ENCODE measurements at regions not wholly inside any gene's neighbourhood (a gene's known extent, or its start where the extent isn't known, plus 50 kb on each side); places are given as distances from the start of the nearest gene placed in this dataset.

DNA sequence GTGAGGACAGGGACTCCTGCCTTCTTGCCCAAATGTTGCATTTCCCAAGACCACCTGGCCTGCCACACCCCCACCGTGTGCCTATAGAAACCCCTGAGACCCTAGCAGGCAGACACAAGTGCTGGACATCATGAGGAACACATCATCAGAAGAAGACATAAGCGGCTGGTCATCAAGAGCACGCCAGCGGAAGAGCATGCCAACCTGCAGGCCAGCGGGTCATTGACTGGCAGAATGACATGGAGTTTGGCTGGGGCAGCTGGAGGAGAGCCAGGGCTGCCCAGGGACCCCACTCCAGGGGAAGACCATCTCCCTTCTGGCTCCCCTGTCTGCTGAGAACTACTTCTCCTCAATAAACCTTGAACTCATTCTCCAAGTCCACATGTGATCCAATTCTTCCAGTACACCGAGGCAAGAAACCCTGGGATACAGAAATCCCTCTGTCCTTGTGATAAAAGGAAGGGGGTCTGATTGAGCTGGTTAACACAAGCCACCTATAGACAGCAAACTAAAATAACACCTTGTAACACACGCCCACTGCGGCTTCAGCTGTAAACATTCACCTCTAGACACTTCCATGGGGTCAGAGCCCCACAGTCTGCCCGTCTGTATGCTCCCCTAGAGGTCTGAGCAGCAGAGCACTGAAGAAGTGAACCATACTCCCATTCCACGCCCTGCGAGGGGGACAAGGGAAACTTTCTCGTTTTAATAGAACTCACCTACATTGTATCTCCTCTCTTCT is 164.8 kb upstream of the EMCN start:
- Histone ChIP-seq H3K27me3 (no peaks in the 10 kb centered on the region), H3K4me2 (no peak overlapping the region), H3K27ac (no peak overlapping the region), H3K9ac (no peak overlapping the region), H3K4me1 (no peaks in the 10 kb centered on the region), H3K9me3 (no peaks in the 10 kb centered on the region), H3K36me3 (no peaks in the 10 kb centered on the region), H4K20me1 (no peaks in the 10 kb centered on the region), H3K4me3 (no peak overlapping the region)
- TF ChIP-seq Cebpa-rat (IDR thresholded peaks at IDR 0.05) = no peak

DNA sequence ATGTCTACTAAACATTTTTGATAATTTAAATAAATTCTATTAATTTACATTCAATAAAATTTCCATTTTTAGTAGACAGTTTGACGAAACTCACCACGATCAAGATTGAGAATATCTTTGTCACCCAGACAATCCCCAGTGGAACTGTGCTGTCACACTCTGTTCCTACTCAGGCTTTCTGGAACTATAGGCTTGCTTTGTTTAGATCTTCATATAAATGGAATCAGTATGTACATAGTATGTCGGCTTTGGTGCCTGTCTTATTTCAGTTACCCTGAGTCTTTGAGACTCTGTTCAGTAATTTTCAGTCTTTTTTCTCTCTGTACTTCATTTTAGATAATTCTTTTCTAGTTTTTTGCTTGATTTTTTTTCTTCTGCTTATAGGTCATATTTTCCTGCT is 163.5 kb upstream of the EMCN start:
- Histone ChIP-seq H3K9ac (no peak overlapping the region), H3K4me1 (no peaks in the 10 kb centered on the region), H3K9me3 (no peaks in the 10 kb centered on the region), H3K27ac (no peak overlapping the region), H3K4me2 (no peak overlapping the region), H4K20me1 (no peaks in the 10 kb centered on the region), H3K36me3 (no peaks in the 10 kb centered on the region), H3K27me3 (no peaks in the 10 kb centered on the region), H3K4me3 (no peak overlapping the region)
- TF ChIP-seq Cebpa-rat (IDR thresholded peaks at IDR 0.05) = no peak

DNA sequence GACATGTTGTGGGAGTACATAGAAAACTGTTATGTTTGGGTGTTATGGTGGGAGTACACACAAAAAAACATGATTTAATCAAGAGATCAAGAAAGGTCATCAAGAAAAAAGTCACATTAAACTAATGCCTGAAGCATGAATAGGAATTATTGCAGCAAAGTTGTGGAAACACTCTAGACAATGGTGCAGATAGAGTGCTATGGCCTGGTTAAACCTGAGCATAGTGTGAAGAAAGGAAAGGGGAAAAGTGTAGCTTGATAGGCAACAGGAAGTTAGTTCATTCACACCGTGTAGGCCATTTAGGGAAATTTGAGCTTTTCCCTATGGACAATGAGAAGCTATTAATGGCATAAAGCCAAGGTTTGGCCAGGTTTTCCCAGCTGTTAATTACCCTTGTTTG is 162.1 kb upstream of the EMCN start:
- Histone ChIP-seq H3K4me3 (no peak overlapping the region), H3K9me3 (no peaks in the 10 kb centered on the region), H3K4me2 (no peak overlapping the region), H3K9ac (no peak overlapping the region), H3K36me3 (no peaks in the 10 kb centered on the region), H3K27ac (no peak overlapping the region), H4K20me1 (no peaks in the 10 kb centered on the region), H3K4me1 (no peaks in the 10 kb centered on the region), H3K27me3 (no peaks in the 10 kb centered on the region)
- TF ChIP-seq Cebpa-rat (IDR thresholded peaks at IDR 0.05) = no peak

DNA sequence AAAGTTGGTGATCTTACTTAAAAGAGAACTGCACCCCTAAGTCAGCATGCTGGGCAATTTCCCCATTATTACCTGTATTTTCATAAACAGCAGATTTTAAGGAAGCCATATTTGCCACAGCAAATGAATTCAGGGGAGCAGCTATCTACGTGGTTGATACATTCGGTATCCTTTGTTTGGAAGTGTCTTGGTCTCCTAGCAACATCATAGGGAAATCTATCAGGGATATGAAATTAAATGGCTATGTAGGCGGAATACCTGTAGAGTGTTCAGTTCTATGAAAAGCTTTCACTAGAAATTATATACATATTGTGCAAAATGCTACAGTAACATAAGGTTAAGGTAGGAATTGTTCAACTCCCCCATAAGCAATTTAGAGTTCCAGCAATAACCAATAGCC is 157.2 kb upstream of the EMCN start:
- Histone ChIP-seq H3K4me2 (no peak overlapping the region), H3K27ac (no peak overlapping the region), H4K20me1 (no peaks in the 10 kb centered on the region), H3K36me3 (no peaks in the 10 kb centered on the region), H3K27me3 (no peaks in the 10 kb centered on the region), H3K4me1 (no peaks in the 10 kb centered on the region), H3K4me3 (no peak overlapping the region), H3K9ac (no peak overlapping the region), H3K9me3 (no peaks in the 10 kb centered on the region)
- TF ChIP-seq Cebpa-rat (IDR thresholded peaks at IDR 0.05) = no peak

DNA sequence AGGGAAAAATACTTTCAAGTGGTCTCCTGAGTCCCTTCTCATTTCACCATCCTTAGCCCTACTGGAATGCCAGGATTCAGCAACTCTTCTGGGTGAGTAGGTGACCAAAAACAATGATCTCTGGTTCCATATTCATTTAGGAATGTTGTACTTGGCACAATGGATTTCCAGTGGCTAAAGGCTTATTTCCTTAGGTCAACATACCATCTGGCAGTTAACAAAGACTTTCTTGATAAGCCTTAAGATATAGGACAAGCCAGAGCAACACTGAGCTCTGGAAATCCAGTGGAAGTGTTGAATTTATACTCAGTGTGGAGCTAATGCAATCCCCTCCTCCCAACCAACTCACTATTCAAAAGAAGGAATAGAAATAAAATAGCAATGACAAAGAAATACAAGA is 139.4 kb upstream of the EMCN start:
- H3K9ac ChIP-seq = no peak overlapping the region
- TF ChIP-seq Cebpa-rat (IDR thresholded peaks at IDR 0.05) = no peak
- no peak overlapping the region for H3K4me3 ChIP-seq
- H3K27me3 ChIP-seq = no peaks in the 10 kb centered on the region
- H3K36me3 ChIP-seq = no peaks in the 10 kb centered on the region
- no peaks in the 10 kb centered on the region for H3K9me3 ChIP-seq
- no peak overlapping the region for H3K27ac ChIP-seq
- no peaks in the 10 kb centered on the region for H3K4me1 ChIP-seq
- no peak overlapping the region for H3K4me2 ChIP-seq
- H4K20me1 ChIP-seq = no peaks in the 10 kb centered on the region

DNA sequence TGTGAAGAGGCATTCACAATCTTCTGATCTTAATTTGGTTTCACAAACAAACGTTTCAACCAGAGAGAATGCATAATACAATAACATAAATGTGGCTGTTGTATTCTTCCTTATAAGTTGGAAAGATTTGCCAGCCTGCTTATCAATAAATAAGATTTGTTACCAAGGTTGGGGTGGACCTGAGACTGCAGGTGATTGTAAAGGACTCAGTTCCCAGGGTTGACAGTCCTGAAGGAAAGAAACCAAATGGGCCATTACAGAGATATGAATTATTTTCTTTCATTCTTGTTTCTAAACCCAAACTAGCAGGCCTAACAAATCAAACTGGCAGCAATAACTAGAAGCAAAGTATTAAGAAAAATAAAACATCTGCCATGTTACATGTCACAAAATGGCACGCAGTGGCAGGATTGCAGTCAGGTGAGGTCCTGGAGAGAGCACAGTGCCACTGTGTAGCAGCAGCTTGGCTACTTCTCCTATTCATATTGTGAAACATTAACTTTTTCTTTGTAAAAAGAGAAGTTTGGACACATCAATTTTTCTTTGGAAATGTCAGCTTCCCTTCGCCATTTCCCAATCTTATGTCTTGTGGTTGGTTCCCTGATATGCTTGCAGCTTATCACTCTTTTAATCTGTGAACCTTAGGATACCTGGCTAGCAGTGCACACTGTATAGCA is 133.8 kb upstream of the EMCN start:
- Histone ChIP-seq H3K9ac (no peak overlapping the region), H3K27ac (no peak overlapping the region), H4K20me1 (no peaks in the 10 kb centered on the region), H3K27me3 (no peaks in the 10 kb centered on the region), H3K4me2 (no peak overlapping the region), H3K9me3 (no peaks in the 10 kb centered on the region), H3K36me3 (no peaks in the 10 kb centered on the region), H3K4me3 (no peak overlapping the region), H3K4me1 (no peaks in the 10 kb centered on the region)
- TF ChIP-seq Cebpa-rat (IDR thresholded peaks at IDR 0.05) = no peak

DNA sequence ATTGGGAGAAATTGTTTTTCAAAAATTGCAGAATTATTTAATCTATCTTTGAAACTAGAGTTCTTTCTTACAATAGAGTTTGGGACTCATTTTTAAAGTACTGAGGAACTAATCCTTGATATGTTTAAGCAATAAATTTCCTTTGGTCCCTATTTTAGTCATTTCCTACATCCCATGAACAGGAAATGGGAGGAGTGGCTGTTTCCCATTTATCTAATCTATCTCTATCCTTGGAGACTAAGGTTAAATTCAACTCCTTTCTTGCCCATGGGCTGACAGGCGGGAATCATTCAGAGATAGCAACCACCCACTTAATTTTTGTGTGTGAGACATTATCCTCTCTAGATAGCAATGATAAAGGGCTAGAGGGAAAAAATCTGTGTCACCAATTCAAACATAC is 131.6 kb upstream of the EMCN start:
- H3K36me3 ChIP-seq = no peaks in the 10 kb centered on the region
- no peaks in the 10 kb centered on the region for H3K4me1 ChIP-seq
- no peaks in the 10 kb centered on the region for H3K9me3 ChIP-seq
- H3K27me3 ChIP-seq = no peaks in the 10 kb centered on the region
- H3K9ac ChIP-seq = no peak overlapping the region
- no peak overlapping the region for H3K4me2 ChIP-seq
- no peak for TF ChIP-seq Cebpa-rat (IDR thresholded peaks at IDR 0.05)
- no peak overlapping the region for H3K4me3 ChIP-seq
- no peak overlapping the region for H3K27ac ChIP-seq
- H4K20me1 ChIP-seq = no peaks in the 10 kb centered on the region

DNA sequence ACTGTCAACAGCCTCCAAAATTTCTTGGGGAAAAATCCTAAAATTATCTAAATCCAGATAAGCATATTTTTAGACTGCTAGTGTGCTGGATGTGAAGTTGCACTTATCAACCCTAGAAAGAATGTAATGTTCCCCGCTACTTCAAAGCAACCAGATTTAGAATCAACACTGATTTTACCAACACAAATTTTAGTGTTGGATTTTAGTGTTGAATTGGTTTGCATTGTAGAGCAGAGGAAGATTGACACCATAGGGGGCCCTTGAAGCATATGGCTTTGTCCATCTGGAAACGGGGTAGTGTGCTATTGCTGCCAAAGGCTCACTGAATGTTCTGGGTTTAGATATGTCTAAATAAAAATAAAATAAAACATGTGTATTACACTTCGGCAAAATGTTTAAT is 126.3 kb upstream of the EMCN start:
- no peak overlapping the region for H3K9ac ChIP-seq
- H3K36me3 ChIP-seq = no peaks in the 10 kb centered on the region
- H3K9me3 ChIP-seq = no peaks in the 10 kb centered on the region
- no peak overlapping the region for H3K27ac ChIP-seq
- no peaks in the 10 kb centered on the region for H3K4me1 ChIP-seq
- H3K4me2 ChIP-seq = no peak overlapping the region
- no peak overlapping the region for H3K4me3 ChIP-seq
- no peak for TF ChIP-seq Cebpa-rat (IDR thresholded peaks at IDR 0.05)
- H4K20me1 ChIP-seq = no peaks in the 10 kb centered on the region
- no peaks in the 10 kb centered on the region for H3K27me3 ChIP-seq

DNA sequence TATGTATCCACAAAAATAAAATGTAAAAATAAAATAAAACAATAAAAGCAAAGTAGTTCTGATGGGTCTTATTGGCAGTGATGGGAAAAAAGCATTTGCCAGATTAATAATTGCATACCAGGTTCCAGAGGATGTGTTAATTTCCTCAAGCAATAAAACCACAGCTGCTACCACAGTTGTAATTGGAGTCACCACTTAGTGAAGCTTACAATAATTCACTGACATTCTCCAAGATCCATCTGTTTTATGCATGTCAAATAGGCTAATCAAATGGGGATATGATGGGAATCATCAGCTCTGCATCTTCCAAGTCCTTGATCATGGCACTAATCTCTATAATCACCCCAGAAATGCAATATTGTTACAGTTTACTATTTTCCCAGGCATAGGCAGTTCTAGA is 123.5 kb upstream of the EMCN start:
- no peak overlapping the region for H3K4me3 ChIP-seq
- no peak for TF ChIP-seq Cebpa-rat (IDR thresholded peaks at IDR 0.05)
- no peaks in the 10 kb centered on the region for H3K9me3 ChIP-seq
- H3K27me3 ChIP-seq = no peaks in the 10 kb centered on the region
- H3K9ac ChIP-seq = no peak overlapping the region
- no peaks in the 10 kb centered on the region for H3K4me1 ChIP-seq
- no peak overlapping the region for H3K27ac ChIP-seq
- no peaks in the 10 kb centered on the region for H3K36me3 ChIP-seq
- H3K4me2 ChIP-seq = no peak overlapping the region
- no peaks in the 10 kb centered on the region for H4K20me1 ChIP-seq

DNA sequence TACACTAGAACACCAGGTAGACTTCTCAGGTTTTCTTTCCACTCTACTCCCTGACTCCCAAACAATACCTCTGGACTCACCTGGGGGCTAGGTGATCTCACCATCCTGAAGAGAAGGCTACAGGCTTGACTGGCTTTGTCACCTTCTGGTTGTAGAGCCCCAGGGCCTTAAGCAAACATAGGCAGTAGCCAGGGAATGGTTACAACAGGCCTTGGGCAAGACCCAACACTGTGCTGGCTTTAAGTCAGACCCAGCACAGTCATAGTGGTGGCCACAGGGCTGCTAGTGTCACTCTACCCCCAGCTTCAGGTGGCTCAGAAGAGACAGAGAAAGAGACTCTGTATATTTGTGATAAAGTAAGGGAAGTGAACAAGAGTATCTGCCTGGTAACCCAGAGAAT is 118.1 kb upstream of the EMCN start:
- Histone ChIP-seq H3K27me3 (no peaks in the 10 kb centered on the region), H3K36me3 (no peaks in the 10 kb centered on the region), H4K20me1 (no peaks in the 10 kb centered on the region), H3K4me2 (no peak overlapping the region), H3K4me3 (no peak overlapping the region), H3K9me3 (no peaks in the 10 kb centered on the region), H3K9ac (no peak overlapping the region), H3K27ac (no peak overlapping the region), H3K4me1 (no peaks in the 10 kb centered on the region)
- TF ChIP-seq Cebpa-rat (IDR thresholded peaks at IDR 0.05) = no peak

All from BLaER1 (cell line).